ENCODE measurements at regions not wholly inside any gene's neighbourhood (a gene's known extent, or its start where the extent isn't known, plus 50 kb on each side); places are given as distances from the start of the nearest gene placed in this dataset.

GRCh38 chr10:28906011-28906411, 228.7 kb downstream of the BAMBI start:
- H3K9me3 ChIP-seq (replicated peaks; ENCODE audit: control insufficient read depth, insufficient read depth, low read depth, low read length): no peaks in the 10 kb centered on the region
- no peaks in the 10 kb centered on the region for H3K79me2 ChIP-seq (ENCODE audit: control insufficient read depth, insufficient read depth, low read length)
- intact Hi-C loops (cut with micrococcal nuclease) (no loop called here), in situ Hi-C loops (cut with MboI) (no loop called here)
- FAIRE-seq (no peak), DNase-seq (ENCODE audit: extremely low read depth in 1 of 4, low spot score in 3 of 4) (peak in 1 of 4 experiments; percentile 37), ATAC-seq (peak; percentile 60)
- no peak overlapping the region; the same call in 2 of the 3 replicates for H3K27ac ChIP-seq (ENCODE audit: extremely low read depth, low read depth, low read length)
- H3K9ac ChIP-seq (ENCODE audit: insufficient read depth in 1 of 2, low read depth in 2 of 2, low read length in 2 of 2): no peak overlapping the region; a peak in 2 of 4 replicates
- peak overlapping the region; percentile 87 for H2AFZ ChIP-seq (ENCODE audit: low read depth, low read length)
- peaks cover 4 to 12% of the 10 kb centered on the region in 2 experiments; a peak in 3 of 5 replicates for H3K4me1 ChIP-seq (replicated peaks in 1 of 2; ENCODE audit: control insufficient read depth in 2 of 2, insufficient read depth in 2 of 2, low read length in 2 of 2)
- H3K36me3 ChIP-seq (ENCODE audit: control insufficient read depth, insufficient read depth, low read length): no peaks in the 10 kb centered on the region
- no peak; the same call in 1 of the 2 replicates for TF ChIP-seq ETV1 (tag; conservative IDR thresholded peaks at IDR 0.05; ENCODE audit: low read depth)
- TF ChIP-seq U2AF1 (optimal IDR thresholded peaks at IDR 0.05; ENCODE audit: low read depth, low read length): no peak
- TF ChIP-seq, protein P1, sequence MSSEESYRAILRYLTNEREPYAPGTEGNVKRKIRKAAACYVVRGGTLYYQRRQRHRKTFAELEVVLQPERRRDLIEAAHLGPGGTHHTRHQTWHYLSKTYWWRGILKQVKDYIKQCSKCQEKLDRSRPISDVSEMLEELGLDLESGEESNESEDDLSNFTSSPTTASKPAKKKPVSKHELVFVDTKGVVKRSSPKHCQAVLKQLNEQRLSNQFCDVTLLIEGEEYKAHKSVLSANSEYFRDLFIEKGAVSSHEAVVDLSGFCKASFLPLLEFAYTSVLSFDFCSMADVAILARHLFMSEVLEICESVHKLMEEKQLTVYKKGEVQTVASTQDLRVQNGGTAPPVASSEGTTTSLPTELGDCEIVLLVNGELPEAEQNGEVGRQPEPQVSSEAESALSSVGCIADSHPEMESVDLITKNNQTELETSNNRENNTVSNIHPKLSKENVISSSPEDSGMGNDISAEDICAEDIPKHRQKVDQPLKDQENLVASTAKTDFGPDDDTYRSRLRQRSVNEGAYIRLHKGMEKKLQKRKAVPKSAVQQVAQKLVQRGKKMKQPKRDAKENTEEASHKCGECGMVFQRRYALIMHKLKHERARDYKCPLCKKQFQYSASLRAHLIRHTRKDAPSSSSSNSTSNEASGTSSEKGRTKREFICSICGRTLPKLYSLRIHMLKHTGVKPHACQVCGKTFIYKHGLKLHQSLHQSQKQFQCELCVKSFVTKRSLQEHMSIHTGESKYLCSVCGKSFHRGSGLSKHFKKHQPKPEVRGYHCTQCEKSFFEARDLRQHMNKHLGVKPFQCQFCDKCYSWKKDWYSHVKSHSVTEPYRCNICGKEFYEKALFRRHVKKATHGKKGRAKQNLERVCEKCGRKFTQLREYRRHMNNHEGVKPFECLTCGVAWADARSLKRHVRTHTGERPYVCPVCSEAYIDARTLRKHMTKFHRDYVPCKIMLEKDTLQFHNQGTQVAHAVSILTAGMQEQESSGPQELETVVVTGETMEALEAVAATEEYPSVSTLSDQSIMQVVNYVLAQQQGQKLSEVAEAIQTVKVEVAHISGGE (CRISPR knock-in tag; IDR thresholded peaks at IDR 0.05): peak in 1 of 3 experiments; percentile 45; a peak in 1 of 6 replicates
- no peak for TF ChIP-seq ZNF280B (CRISPR knock-in tag; IDR thresholded peaks at IDR 0.05)
- TF ChIP-seq, protein P2, sequence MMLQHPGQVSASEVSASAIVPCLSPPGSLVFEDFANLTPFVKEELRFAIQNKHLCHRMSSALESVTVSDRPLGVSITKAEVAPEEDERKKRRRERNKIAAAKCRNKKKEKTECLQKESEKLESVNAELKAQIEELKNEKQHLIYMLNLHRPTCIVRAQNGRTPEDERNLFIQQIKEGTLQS (IDR thresholded peaks at IDR 0.05): no peak
- TF ChIP-seq, protein P2 (CRISPR knock-in tag; conservative IDR thresholded peaks at IDR 0.05): no peak
- peak; percentile 50 for TF ChIP-seq TEAD4 (IDR thresholded peaks at IDR 0.05; ENCODE audit: low read length)
- TF ChIP-seq TEAD4 (CRISPR knock-in tag; IDR thresholded peaks at IDR 0.05; ENCODE audit: borderline replicate concordance): no peak
- TF ChIP-seq HMBOX1 (IDR thresholded peaks at IDR 0.05): peak; percentile 15; the same call in 1 of the 2 replicates
- TF ChIP-seq CBFA2T2 (conservative IDR thresholded peaks at IDR 0.05): peak; percentile 26; the same call in 1 of the 2 replicates
- peak; percentile 67 for TF ChIP-seq MEIS2 (IDR thresholded peaks at IDR 0.05; ENCODE audit: partially characterized antibody)
- peak; percentile 50 for TF ChIP-seq CBFA2T3 (IDR thresholded peaks at IDR 0.05)
- TF ChIP-seq CXXC5 (CRISPR knock-in tag; IDR thresholded peaks at IDR 0.05): 0 out of 2 replicates have a peak, but pooled peaks have one; percentile 21
- peak; percentile 40; the same call in 1 of the 2 replicates for TF ChIP-seq ARID1B (IDR thresholded peaks at IDR 0.05)
- no peak for TF ChIP-seq HNRNPK (IDR thresholded peaks at IDR 0.05; ENCODE audit: low read depth, low read length, poor library complexity, severe bottlenecking)
- no peaks in the 10 kb centered on the region for H4K20me1 ChIP-seq (replicated peaks; ENCODE audit: control insufficient read depth, insufficient read depth, low read length)
- H3K4me2 ChIP-seq (ENCODE audit: insufficient read depth, low read length): peak overlapping the region; percentile 41; the same call in 1 of the 2 replicates
- no peaks in the 10 kb centered on the region for H3K9me1 ChIP-seq (ENCODE audit: control insufficient read depth, insufficient read depth, low read length)
- no peaks in the 10 kb centered on the region for H3K27me3 ChIP-seq (ENCODE audit: control insufficient read depth in 2 of 2, insufficient read depth in 2 of 2, low read length in 2 of 2)
- no peak overlapping the region for H3K4me3 ChIP-seq
- 19% methylated on average over 11 of the region's 11 CpGs for WGBS (ENCODE audit: insufficient coverage, low coverage, missing lambda C conversion rate)
- BruUV-seq (replicated peaks): no TSS peak
- CTCF ChIA-PET (ENCODE audit: low intra/inter-chr PET ratio): interaction anchor here (0.7 kb wide), 1 partner anchor 23 kb away, joined by 3 read pairs; no protein-coding TSS in a partner anchor
- POLR2A ChIA-PET: no interaction called here
